ENCODE measurements at regions not wholly inside any gene's neighbourhood (a gene's known extent, or its start where the extent isn't known, plus 50 kb on each side); places are given as distances from the start of the nearest gene placed in this dataset.

GRCh38 chr2:60627412-60627811 lies 74.0 kb upstream of the BCL11A start:
- no peak for TF ChIP-seq EZH2 (IDR thresholded peaks at IDR 0.05; ENCODE audit: borderline replicate concordance, low read length)
- TF ChIP-seq, protein P1, sequence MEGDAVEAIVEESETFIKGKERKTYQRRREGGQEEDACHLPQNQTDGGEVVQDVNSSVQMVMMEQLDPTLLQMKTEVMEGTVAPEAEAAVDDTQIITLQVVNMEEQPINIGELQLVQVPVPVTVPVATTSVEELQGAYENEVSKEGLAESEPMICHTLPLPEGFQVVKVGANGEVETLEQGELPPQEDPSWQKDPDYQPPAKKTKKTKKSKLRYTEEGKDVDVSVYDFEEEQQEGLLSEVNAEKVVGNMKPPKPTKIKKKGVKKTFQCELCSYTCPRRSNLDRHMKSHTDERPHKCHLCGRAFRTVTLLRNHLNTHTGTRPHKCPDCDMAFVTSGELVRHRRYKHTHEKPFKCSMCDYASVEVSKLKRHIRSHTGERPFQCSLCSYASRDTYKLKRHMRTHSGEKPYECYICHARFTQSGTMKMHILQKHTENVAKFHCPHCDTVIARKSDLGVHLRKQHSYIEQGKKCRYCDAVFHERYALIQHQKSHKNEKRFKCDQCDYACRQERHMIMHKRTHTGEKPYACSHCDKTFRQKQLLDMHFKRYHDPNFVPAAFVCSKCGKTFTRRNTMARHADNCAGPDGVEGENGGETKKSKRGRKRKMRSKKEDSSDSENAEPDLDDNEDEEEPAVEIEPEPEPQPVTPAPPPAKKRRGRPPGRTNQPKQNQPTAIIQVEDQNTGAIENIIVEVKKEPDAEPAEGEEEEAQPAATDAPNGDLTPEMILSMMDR (IDR thresholded peaks at IDR 0.05; ENCODE audit: low read length): no peak
